ENCODE measurements at regions not wholly inside any gene's neighbourhood (a gene's known extent, or its start where the extent isn't known, plus 50 kb on each side); places are given as distances from the start of the nearest gene placed in this dataset.

- TF ChIP-seq MAFK (conservative IDR thresholded peaks at IDR 0.05 in 1 of 2, IDR thresholded peaks at IDR 0.05 in 1 of 2; ENCODE audit: low read length in 2 of 2) (no peak), SNAPC5 (CRISPR knock-in tag; IDR thresholded peaks at IDR 0.05; ENCODE audit: borderline replicate concordance) (no peak), ATF2 (CRISPR knock-in tag; IDR thresholded peaks at IDR 0.05) (no peak), ZFAT (CRISPR knock-in tag; conservative IDR thresholded peaks at IDR 0.05) (no peak), ZNF484 (CRISPR knock-in tag; IDR thresholded peaks at IDR 0.05; ENCODE audit: borderline replicate concordance, low read depth) (no peak), ZNF331 (CRISPR knock-in tag; IDR thresholded peaks at IDR 0.05) (no peak), E2F2 (CRISPR knock-in tag; IDR thresholded peaks at IDR 0.05; ENCODE audit: borderline replicate concordance) (no peak), ZBTB34 (CRISPR knock-in tag; IDR thresholded peaks at IDR 0.05) (no peak), ZBTB42 (CRISPR knock-in tag; IDR thresholded peaks at IDR 0.05) (no peak), FIP1L1 (IDR thresholded peaks at IDR 0.05; ENCODE audit: borderline replicate concordance, insufficient read depth, low read depth, low read length) (no peak), POGK (CRISPR knock-in tag; conservative IDR thresholded peaks at IDR 0.05) (no peak), JDP2 (CRISPR knock-in tag; IDR thresholded peaks at IDR 0.05; ENCODE audit: borderline replicate concordance) (no peak), FOXP4 (CRISPR knock-in tag; IDR thresholded peaks at IDR 0.05) (no peak), NR1H2 (CRISPR knock-in tag; IDR thresholded peaks at IDR 0.05; ENCODE audit: borderline replicate concordance, low read depth) (no peak), ZC3H4 (CRISPR knock-in tag; IDR thresholded peaks at IDR 0.05; ENCODE audit: borderline replicate concordance) (no peak), ZNF431 (CRISPR knock-in tag; IDR thresholded peaks at IDR 0.05; ENCODE audit: borderline replicate concordance, low read depth) (no peak)
Measured at GRCh38 chr6:167748458-167749379, 78.0 kb upstream of the AFDN start (continued).
